Left lung (tissue), 4 donors: ENCODE measurements at regions not wholly inside any gene's neighbourhood (a gene's known extent, or its start where the extent isn't known, plus 50 kb on each side); places are given as distances from the start of the nearest gene placed in this dataset.
"Not testable (repeated sequence)": the region's sequence is repeated elsewhere in the genome, so short reads cannot be mapped to it uniquely, and the experiment has no call there.

Experiments
- ATAC-seq: fragments of 200-7000 bp; cut with Tn5 transposase; one replicate; pipeline ENCODE4 v1.9.1; 2020; ENCODE audit warnings: moderate library complexity
- DNase-seq, 4 donors: peaks; one replicate each; pipeline ENCODE4 v3.0.0-alpha.2; 2013 to 2020
- H3K27ac ChIP-seq, 2 donors: fragments of 200-600 bp; sonication (generic) in 1 of 2; one replicate each; pipeline versions ENCODE4 v1.5.0 to v1.8.0; 2020 to 2021
- H3K27me3 ChIP-seq, 2 donors: fragments of 200-600 bp; sonication (generic) in 1 of 2; one replicate each; pipeline versions ENCODE4 v1.5.0 to v1.8.0; 2020 to 2021
- H3K36me3 ChIP-seq, 2 donors: fragments of 200-600 bp; sonication (generic) in 1 of 2; one replicate each; pipeline versions ENCODE4 v1.5.0 to v1.8.0; 2020 to 2021
- H3K4me1 ChIP-seq, 2 donors: fragments of 200-600 bp; one replicate each; pipeline ENCODE4 v1.8.0; 2021
- H3K4me3 ChIP-seq, 2 donors: fragments of 200-600 bp; sonication (generic) in 1 of 2; one replicate each; pipeline versions ENCODE4 v1.5.0 to v1.8.0; 2020 to 2021; ENCODE audit warnings: mild to moderate bottlenecking in 1 of 2
- H3K9me3 ChIP-seq, 2 donors: fragments of 200-600 bp; sonication (generic) in 1 of 2; one replicate each; pipeline versions ENCODE4 v1.5.0 to v1.8.0; 2020 to 2021
- intact Hi-C, 2 donors: fragments of 100-400 bp; cut with DNase I; formaldehyde crosslinking; loops; one replicate each; pipeline versions ENCODE4 v1.11.2 to v1.14.2; 2022
- TF ChIP-seq, protein P1 (sequence below), 2 donors: fragments of 200-600 bp; sonication (generic) in 1 of 2; IDR thresholded peaks; one replicate each; pipeline versions ENCODE4 v1.5.0 to v1.8.0; 2021; ENCODE audit warnings: antibody characterized with exemption in 2 of 2
- donor health status: DM: no; HTN: yes; CAD: no.
- donor health status: DM: no; HTN: no; CAD: no.

DNA sequence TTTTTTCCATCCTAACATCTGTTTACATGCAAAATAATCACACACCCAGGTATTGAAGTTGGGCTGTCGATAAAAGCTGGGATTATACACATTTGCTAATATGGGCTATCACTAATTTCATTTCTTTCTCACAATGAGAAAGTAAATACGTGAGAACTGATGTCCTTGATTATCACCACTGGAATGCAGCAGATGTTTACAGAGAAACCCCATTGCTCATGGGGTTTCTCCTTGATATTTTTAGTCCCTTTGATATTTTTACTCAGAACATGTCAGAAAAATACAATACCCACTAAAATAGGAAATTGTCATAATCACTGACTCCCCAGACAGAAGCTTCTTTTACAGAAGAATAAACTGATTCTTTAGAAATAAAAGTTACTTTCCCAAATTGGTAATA, 535.1 kb upstream of the CCDC54 start:
- Histone ChIP-seq H3K27ac (no peak overlapping the region), H3K36me3 (no peaks in the 10 kb centered on the region), H3K4me3 (no peak overlapping the region), H3K4me1 (no peaks in the 10 kb centered on the region), H3K27me3 (no peaks in the 10 kb centered on the region), H3K9me3 (no peaks in the 10 kb centered on the region)
- intact Hi-C loops: no loop called here
- no peak for DNase-seq
- ATAC-seq: no peak
- TF ChIP-seq, protein P1, sequence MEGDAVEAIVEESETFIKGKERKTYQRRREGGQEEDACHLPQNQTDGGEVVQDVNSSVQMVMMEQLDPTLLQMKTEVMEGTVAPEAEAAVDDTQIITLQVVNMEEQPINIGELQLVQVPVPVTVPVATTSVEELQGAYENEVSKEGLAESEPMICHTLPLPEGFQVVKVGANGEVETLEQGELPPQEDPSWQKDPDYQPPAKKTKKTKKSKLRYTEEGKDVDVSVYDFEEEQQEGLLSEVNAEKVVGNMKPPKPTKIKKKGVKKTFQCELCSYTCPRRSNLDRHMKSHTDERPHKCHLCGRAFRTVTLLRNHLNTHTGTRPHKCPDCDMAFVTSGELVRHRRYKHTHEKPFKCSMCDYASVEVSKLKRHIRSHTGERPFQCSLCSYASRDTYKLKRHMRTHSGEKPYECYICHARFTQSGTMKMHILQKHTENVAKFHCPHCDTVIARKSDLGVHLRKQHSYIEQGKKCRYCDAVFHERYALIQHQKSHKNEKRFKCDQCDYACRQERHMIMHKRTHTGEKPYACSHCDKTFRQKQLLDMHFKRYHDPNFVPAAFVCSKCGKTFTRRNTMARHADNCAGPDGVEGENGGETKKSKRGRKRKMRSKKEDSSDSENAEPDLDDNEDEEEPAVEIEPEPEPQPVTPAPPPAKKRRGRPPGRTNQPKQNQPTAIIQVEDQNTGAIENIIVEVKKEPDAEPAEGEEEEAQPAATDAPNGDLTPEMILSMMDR (IDR thresholded peaks at IDR 0.05): no peak

DNA sequence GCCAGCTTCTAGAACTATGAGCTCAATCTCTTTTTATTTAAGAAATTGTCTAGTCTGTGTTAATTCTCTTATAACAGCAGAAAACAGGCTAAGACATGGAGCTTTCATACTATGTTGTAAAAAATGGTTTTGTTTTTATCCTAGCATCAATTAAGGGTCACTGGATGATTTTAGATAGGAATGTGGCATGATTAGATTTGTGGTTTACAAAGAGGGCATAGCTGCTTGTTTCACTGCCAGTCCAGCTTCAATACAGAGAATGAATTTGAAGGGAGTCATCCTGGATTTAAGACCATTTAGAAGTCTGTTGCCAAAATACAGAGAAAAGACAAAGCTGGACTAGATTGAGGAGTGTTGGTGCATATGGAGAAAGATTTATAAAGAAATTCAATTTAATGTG, 532.6 kb upstream of the CCDC54 start:
- H3K4me1 ChIP-seq: no peaks in the 10 kb centered on the region
- no peak for DNase-seq
- intact Hi-C loops: no loop called here
- no peaks in the 10 kb centered on the region for H3K36me3 ChIP-seq
- H3K27ac ChIP-seq: no peak overlapping the region
- TF ChIP-seq, protein P1 (IDR thresholded peaks at IDR 0.05): no peak
- no peak for ATAC-seq
- H3K4me3 ChIP-seq: no peak overlapping the region
- H3K27me3 ChIP-seq: no peaks in the 10 kb centered on the region
- H3K9me3 ChIP-seq: no peaks in the 10 kb centered on the region

DNA sequence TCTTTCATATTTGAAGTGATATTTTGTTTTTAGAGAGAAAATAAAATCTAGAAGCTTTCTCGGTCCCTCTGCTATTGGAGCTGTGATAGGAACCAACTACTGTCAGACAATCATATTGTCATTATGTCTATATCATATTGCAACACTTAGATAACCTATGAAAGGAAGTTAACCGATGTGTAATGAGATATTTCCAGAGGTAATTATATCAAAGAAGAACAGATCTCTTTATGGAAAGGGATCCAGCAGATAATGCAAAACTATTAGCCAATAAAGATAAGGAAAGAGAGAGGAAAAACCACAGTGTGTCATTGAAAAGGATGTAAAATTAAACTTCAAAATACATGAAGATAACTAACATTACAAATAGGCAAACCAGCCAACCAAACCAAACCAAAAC, 529.1 kb upstream of the CCDC54 start:
- no peaks in the 10 kb centered on the region for H3K9me3 ChIP-seq
- no peak overlapping the region for H3K27ac ChIP-seq
- no peaks in the 10 kb centered on the region for H3K4me1 ChIP-seq
- no peak overlapping the region for H3K4me3 ChIP-seq
- H3K27me3 ChIP-seq: no peaks in the 10 kb centered on the region
- no peak for ATAC-seq
- TF ChIP-seq, protein P1 (IDR thresholded peaks at IDR 0.05): no peak
- intact Hi-C loops: no loop called here
- no peaks in the 10 kb centered on the region for H3K36me3 ChIP-seq
- no peak for DNase-seq

DNA sequence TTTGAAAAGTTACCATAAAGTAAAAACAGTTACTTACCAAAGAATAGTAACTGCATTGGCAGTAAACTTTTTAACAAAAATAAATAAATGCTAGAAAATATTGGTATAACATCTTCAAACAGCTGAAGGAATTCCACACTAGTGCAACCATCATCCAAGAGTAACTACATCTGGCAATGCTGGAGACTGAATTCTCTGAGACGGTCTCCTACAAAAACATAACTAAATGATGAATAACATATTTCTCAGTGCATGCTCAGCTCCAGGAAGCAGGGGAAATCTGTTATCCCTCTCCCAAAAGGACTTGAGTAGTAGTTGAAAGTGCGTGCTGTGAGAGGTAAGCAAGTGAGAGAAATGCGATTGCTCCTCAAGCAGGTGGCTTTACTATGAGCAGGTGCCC, 526.8 kb upstream of the CCDC54 start:
- intact Hi-C loops: no loop called here
- H3K4me3 ChIP-seq: no peak overlapping the region
- no peaks in the 10 kb centered on the region for H3K27me3 ChIP-seq
- DNase-seq (no peak), ATAC-seq (no peak)
- no peak overlapping the region for H3K27ac ChIP-seq
- no peaks in the 10 kb centered on the region for H3K36me3 ChIP-seq
- TF ChIP-seq, protein P1 (IDR thresholded peaks at IDR 0.05): no peak
- peaks cover 0 to 2% of the 10 kb centered on the region in 2 donors for H3K9me3 ChIP-seq
- H3K4me1 ChIP-seq: no peaks in the 10 kb centered on the region

DNA sequence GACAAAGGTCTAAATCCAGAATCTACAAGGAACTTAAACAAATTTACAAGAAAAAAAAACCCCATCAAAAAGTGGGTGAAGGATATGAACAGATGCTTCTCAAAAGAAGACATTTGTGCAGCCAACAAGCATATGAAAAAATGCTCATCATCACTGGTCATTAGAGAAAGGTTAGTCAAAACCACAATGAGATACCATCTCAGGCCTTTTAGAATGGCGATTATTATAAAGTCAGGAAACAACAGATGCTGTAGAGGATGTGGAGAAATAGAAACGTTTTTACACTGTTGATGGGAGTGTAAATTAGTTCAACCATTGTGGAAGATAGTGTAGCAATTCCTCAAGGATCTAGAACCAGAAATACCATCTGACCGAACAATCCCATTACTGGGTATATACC, 518.9 kb upstream of the CCDC54 start:
- not testable (repeated sequence) for ATAC-seq

DNA sequence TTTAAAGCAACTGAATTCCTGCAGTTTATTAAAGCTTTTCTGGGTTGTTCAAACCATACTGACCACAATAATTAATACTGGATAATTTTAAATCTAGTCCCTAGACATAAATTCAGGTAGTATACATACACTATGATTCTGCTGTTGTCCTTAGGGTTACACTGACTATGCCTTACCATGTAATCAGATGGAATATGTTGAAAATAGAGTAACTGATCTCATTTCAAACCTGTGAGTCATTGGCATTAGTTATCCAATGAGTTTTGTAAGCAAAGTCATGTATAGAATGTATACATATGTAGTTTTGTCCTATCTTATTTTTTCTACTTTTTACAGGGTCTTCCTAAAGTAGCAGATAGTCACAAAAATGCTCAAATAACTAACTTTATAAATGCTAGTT, 517.1 kb upstream of the CCDC54 start:
- DNase-seq: no peak
- Histone ChIP-seq H3K36me3 (no peaks in the 10 kb centered on the region), H3K4me1 (no peaks in the 10 kb centered on the region), H3K27me3 (no peaks in the 10 kb centered on the region), H3K27ac (no peak overlapping the region), H3K9me3 (peaks cover 0 to 2% of the 10 kb centered on the region in 2 donors), H3K4me3 (no peak overlapping the region)
- intact Hi-C loops: no loop called here
- no peak for ATAC-seq
- TF ChIP-seq, protein P1 (IDR thresholded peaks at IDR 0.05): no peak

More for the DNA sequence above, 518.9 kb upstream of the CCDC54 start:
- H3K4me1 ChIP-seq, H3K27ac ChIP-seq, H3K27me3 ChIP-seq, H3K36me3 ChIP-seq, intact Hi-C loops, DNase-seq, H3K9me3 ChIP-seq, H3K4me3 ChIP-seq: not testable (repeated sequence)
